ENCODE measurements at regions not wholly inside any gene's neighbourhood (a gene's known extent, or its start where the extent isn't known, plus 50 kb on each side); places are given as distances from the start of the nearest gene placed in this dataset.

- H3K4me3 ChIP-seq (replicated peaks; ENCODE audit: low read depth, low read length), result no peak overlapping the region
- no peak for TF ChIP-seq CTCF (IDR thresholded peaks at IDR 0.05; ENCODE audit: low read length, missing control alignments)
- no peak for DNase-seq (ENCODE audit: low read depth)
These were observed 195.8 kb upstream of the LARGE1 start for GRCh38 chr22:34116126-34116525.

- no peak for TF ChIP-seq CTCF (IDR thresholded peaks at IDR 0.05; ENCODE audit: low read length, missing control alignments)
- no peak for DNase-seq (ENCODE audit: low read depth)
- no peak overlapping the region for H3K4me3 ChIP-seq (replicated peaks; ENCODE audit: low read depth, low read length)
These were observed 201.8 kb upstream of the LARGE1 start for GRCh38 chr22:34122042-34122441.

GRCh38 chr22:34129691-34130486 is 209.6 kb upstream of the LARGE1 start:
- no peak for DNase-seq (ENCODE audit: low read depth)
- TF ChIP-seq CTCF (IDR thresholded peaks at IDR 0.05; ENCODE audit: low read length, missing control alignments), result no peak
- no peak overlapping the region for H3K4me3 ChIP-seq (replicated peaks; ENCODE audit: low read depth, low read length)

GRCh38 chr22:34135749-34136148 is 215.5 kb upstream of the LARGE1 start:
- no peak for TF ChIP-seq CTCF (IDR thresholded peaks at IDR 0.05; ENCODE audit: low read length, missing control alignments)
- no peak for DNase-seq (ENCODE audit: low read depth)
- H3K4me3 ChIP-seq (replicated peaks; ENCODE audit: low read depth, low read length), result no peak overlapping the region

- no peak overlapping the region for H3K4me3 ChIP-seq (replicated peaks; ENCODE audit: low read depth, low read length)
- no peak for TF ChIP-seq CTCF (IDR thresholded peaks at IDR 0.05; ENCODE audit: low read length, missing control alignments)
- DNase-seq (ENCODE audit: low read depth), result no peak
These were observed 229.7 kb upstream of the LARGE1 start for GRCh38 chr22:34150023-34150422.

- no peak for TF ChIP-seq CTCF (IDR thresholded peaks at IDR 0.05; ENCODE audit: low read length, missing control alignments)
- no peak for DNase-seq (ENCODE audit: low read depth)
These were observed 239.2 kb upstream of the LARGE1 start for GRCh38 chr22:34159491-34159890.

More at GRCh38 chr22:34159491-34159890, 239.2 kb upstream of the LARGE1 start:
- H3K4me3 ChIP-seq (replicated peaks; ENCODE audit: low read depth, low read length), result no peak overlapping the region
